Panc1 (cell line): ENCODE measurements at regions not wholly inside any gene's neighbourhood (a gene's known extent, or its start where the extent isn't known, plus 50 kb on each side); places are given as distances from the start of the nearest gene placed in this dataset.

Source experiments
- CTCF ChIP-seq: fragments of 450-650 bp; IDR thresholded peaks from 2 replicates; pipeline ENCODE4 v1.5.1; 2017; ENCODE audit warnings: mild to moderate bottlenecking
- POLR2AphosphoS5 ChIP-seq: IDR thresholded peaks from 2 replicates; pipeline ENCODE4 v1.6.1; 2012; ENCODE audit warnings: mild to moderate bottlenecking, low read depth, low read length, moderate library complexity
- SIN3A ChIP-seq: IDR thresholded peaks from 2 replicates; pipeline ENCODE4 v1.6.1; 2012; ENCODE audit warnings: low read depth, mild to moderate bottlenecking, low read length, moderate library complexity, borderline replicate concordance; ENCODE audit not compliant: insufficient read depth
- TCF7L2 ChIP-seq: IDR thresholded peaks from 2 replicates; pipeline ENCODE4 v1.6.1; 2011; ENCODE audit warnings: mild to moderate bottlenecking, low read depth, low read length, inconsistent platforms
- TF ChIP-seq, protein P1 (sequence below), 2 experiments: IDR thresholded peaks; 2 replicates each; pipeline ENCODE4 v1.6.1; 2011 to 2012; ENCODE audit warnings: low read depth in 2 of 2, control low read depth in 1 of 2, low read length in 1 of 2, mild to moderate bottlenecking in 1 of 2, moderate library complexity in 1 of 2; ENCODE audit not compliant: insufficient read depth in 1 of 2

DNA sequence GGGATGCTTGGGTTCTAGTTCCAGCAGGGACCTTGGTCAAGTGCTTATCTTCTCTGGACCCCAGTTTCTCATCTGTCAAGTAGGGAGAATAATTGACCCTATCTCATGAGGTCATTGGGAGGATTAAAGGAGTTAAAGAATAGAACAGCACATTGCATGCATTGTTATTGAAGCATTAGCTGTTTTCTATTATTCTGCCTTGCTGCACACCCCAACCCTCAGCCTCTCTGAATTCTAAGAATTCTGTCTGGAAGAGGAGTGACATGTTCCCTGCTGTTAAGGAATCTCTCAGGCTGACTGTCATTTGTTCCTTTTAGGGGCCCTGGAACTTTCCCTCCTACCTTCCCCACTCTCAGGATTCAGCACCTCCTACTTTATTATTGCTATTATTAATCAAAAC lies 73.9 kb downstream of the NENF start:
- TF ChIP-seq CTCF (no peak), POLR2AphosphoS5 (no peak), SIN3A (no peak), TCF7L2 (no peak)
- TF ChIP-seq, protein P1, sequence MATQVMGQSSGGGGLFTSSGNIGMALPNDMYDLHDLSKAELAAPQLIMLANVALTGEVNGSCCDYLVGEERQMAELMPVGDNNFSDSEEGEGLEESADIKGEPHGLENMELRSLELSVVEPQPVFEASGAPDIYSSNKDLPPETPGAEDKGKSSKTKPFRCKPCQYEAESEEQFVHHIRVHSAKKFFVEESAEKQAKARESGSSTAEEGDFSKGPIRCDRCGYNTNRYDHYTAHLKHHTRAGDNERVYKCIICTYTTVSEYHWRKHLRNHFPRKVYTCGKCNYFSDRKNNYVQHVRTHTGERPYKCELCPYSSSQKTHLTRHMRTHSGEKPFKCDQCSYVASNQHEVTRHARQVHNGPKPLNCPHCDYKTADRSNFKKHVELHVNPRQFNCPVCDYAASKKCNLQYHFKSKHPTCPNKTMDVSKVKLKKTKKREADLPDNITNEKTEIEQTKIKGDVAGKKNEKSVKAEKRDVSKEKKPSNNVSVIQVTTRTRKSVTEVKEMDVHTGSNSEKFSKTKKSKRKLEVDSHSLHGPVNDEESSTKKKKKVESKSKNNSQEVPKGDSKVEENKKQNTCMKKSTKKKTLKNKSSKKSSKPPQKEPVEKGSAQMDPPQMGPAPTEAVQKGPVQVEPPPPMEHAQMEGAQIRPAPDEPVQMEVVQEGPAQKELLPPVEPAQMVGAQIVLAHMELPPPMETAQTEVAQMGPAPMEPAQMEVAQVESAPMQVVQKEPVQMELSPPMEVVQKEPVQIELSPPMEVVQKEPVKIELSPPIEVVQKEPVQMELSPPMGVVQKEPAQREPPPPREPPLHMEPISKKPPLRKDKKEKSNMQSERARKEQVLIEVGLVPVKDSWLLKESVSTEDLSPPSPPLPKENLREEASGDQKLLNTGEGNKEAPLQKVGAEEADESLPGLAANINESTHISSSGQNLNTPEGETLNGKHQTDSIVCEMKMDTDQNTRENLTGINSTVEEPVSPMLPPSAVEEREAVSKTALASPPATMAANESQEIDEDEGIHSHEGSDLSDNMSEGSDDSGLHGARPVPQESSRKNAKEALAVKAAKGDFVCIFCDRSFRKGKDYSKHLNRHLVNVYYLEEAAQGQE (IDR thresholded peaks at IDR 0.05; ENCODE audit: insufficient read depth in 1 of 2, low read depth in 2 of 2, low read length in 1 of 2) = no peak
